GM19467 (cell line): ENCODE measurements at regions not wholly inside any gene's neighbourhood (a gene's known extent, or its start where the extent isn't known, plus 50 kb on each side); places are given as distances from the start of the nearest gene placed in this dataset.
"Not testable (repeated sequence)": the region's sequence is repeated elsewhere in the genome, so short reads cannot be mapped to it uniquely, and the experiment has no call there.

ENCODE experiments used
- ATAC-seq: cut with Tn5 transposase; IDR thresholded peaks from one replicate; pipeline ENCODE4 v1.9.1; 2021; ENCODE audit warnings: mild to moderate bottlenecking, moderate library complexity; ENCODE audit not compliant: unreplicated experiment

DNA sequence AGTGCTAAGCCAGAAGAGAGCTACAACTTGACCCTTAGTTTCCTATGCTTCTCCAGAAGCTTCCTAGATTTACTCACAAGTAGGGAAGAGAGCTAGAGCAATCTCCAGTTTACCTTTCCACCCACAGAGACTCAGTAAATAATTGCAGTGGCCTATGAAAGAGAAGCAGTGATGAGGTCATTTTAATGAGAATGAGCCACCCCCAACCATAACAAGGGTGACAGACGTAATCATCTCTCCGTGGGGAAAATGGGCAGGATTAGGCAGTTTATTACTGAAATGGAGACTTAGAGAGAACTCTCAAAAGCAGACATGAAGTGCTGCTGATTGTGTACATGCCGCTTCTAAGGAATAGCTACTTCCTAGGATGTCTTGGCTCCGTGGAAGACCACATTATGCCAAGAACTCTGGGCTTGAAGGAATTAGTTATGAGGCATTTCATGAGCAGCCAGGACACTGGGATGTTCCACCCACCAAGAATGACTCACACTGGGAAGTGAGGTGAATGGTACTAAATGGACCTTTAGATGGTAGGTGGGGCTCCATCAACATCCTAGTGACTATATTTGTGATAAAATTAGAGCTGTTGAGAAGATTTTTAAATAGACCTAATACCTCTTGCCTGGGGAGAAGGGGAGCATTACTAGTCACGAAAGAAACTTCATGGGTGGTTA, 160.9 kb downstream of the EDEM1 start:
- ATAC-seq, result no peak

DNA sequence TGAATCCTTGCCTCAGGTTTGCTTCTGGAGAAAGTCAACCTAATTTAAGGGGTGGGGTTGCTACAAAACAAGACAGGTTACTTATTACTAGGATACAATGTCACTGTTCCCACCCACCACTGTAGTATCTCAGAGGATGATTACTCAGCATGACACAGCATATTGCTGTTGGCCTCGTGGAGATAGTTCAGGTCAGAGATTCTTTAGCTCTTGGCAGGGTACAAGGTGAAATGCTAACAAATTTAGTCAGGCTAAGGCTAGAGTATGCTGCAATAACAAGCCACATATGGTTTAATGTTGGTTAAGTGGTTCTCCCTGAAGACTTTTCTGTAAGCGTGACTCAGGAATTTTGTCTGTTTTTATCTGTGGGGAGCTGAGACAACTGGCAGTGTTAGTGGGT, 161.8 kb downstream of the EDEM1 start:
- no peak for ATAC-seq

DNA sequence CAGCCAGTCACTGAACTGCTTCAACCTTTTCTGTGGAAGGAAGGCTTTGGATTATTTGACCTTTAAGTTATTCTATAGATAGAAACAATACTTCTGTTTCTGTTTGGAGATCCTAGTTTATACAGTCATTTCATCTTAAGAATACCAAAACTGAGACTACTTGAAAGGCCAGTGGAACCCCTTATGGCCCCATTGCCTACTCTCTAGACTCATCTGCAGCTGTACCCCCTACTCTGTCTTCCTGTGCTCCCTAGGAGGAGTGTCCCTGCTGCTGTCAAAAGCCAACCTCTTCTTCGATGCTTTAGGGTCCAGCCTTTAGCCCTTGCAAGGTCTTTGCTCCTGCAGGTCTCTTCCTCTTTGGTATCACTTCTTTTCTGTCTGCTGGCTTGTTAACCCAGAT, 169.6 kb downstream of the EDEM1 start:
- no peak for ATAC-seq

DNA sequence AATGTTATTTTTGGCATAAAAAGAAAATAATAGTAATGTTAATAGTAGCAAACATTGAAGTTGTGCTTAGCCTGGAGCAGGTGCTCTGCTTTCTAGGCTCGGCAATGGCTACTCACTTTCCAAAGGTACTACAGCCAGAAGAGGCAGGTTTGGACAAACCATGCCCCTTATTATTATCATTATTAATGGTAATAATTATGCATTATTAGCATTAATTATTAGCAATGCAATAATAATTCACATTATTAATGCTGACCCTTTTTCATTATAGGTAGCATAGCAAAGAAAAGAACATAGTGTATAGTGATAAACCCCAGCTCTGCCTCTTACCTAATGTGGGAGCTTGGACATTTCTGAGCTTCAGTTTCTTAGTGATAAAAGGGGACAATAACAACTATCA, 171.4 kb downstream of the EDEM1 start:
- no peak for ATAC-seq

DNA sequence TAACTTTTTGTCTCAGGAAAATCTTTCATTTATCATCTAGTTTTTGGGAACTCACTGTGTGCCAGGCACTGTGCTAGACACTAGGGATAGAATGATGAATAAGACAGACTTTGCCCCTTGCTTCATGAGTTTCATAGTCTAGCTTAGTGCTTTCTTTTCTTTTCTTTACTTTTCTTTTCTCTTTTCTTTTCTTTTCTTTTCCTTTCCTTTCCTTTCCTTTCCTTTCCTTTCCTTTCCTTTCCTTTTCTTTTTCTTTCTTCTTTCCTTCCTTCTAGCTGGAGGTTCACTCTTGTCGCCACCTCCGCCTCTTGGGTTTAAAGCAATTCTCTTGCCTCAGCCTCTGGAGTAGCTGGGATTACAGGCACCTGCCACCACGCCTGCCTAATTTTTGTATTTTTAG, 172.9 kb downstream of the EDEM1 start:
- ATAC-seq, result no peak

DNA sequence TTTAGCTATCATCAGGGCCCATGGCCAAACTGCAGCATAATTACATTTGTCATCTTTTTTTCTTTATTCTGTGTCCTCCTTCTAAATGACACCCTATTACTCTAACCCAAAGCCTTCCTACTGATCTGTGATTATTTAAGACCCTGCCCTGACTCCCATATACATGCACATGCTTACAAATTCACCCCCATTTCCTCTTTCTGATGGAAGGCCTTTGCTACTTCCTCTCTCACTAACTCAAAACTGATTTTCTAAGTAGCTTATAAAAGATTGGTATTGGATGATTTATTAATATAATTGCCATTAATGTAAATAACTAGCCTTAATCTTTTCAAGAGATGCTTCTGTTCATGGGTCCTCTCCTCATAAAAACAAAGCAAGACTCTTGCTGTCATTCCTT, 179.2 kb downstream of the EDEM1 start:
- ATAC-seq, result no peak

DNA sequence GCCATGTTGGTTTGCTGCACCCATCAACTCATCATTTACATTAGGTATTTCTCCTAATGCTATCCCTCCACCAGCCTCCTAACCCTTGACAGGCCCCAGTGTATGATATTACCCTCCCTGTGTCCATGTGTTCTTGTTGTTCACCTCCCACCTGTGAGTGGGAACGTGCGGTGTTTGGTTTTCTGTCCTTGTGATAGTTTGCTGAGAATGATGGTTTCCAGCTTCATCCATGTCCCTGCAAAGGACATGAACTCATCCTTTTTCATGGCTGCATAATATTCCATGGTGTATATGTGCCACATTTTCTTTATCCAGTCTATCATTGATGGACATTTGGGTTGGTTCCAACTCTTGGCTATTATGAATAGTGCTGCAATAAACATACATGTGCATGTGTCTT, 184.0 kb downstream of the EDEM1 start:
- not testable (repeated sequence) for ATAC-seq

DNA sequence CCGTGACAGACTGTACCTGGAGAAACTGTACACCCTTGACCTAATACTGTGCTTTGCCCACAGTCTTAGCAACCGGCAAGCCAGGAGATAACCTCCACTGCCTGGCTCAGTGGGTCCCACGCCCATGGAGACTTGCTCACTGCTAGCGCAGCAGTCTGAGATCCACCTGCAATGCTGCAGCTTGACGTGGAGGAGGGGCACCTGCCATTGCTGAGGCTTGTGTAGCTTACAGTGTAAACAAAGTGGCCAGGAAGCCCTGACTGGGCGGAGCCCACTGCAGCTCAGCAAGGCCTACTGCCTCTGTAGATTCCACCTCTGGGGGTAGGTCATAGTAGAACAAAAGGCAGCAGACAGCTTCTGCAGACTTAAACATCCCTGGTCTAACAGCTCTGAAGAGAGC, 189.3 kb downstream of the EDEM1 start:
- no peak for ATAC-seq

DNA sequence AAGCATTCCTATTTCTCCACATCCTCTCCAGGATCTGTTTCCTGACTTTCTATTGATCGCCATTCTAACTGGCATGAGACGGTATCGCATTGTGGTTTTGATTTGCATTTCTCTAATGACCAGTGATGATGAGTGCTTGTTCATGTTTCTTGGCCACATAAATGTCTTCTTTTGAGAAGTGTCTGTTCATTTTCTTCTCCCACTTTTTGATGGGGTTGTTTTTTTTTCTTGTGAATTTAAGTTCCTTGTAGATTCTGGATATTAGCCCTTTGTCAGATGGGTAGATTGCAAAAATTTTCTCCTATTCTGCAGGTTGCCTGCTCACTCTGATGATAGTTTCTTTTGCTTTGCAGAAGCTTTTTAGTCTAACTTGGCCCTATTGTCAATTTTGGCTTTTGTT, 191.8 kb downstream of the EDEM1 start:
- ATAC-seq, result not testable (repeated sequence)

DNA sequence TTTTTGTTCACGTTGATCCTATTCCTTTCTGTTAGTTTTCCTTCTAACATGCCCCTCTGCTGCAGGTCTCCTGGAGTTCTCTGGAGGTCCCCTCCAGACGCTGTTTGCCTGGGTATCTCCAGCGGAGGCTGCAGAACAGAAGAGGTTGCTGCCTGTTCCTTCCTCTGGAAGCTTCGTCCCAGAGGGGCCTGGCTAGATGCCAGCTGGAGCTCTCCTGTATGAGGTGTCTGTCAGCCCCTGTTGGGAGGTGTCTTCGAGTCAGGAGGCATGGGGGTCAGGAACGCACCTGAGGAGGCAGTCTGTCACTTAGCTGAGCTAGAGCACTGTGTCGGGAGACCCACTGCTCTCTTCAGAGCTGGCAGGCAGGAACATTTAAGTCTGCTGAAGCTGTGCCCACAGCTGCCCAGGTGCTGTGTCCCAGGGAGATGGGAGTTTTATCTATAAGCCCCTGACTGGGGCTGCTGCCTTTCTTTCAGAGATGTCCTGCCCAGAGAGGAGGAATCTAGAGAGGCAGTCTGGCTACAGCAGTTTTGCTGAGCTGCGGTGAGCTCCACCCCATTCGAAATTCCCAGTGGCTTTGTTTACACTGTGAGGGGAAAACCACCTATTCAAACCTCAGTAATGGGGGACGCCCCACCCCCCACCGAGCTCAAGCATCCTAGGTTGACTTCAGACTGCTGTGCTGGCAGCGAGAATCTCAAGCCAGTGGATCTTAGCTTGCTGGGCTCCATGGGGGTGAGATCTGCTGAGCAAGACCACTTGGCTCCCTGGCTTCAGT, 196.2 kb downstream of the EDEM1 start:
- ATAC-seq, result not testable (repeated sequence)

DNA sequence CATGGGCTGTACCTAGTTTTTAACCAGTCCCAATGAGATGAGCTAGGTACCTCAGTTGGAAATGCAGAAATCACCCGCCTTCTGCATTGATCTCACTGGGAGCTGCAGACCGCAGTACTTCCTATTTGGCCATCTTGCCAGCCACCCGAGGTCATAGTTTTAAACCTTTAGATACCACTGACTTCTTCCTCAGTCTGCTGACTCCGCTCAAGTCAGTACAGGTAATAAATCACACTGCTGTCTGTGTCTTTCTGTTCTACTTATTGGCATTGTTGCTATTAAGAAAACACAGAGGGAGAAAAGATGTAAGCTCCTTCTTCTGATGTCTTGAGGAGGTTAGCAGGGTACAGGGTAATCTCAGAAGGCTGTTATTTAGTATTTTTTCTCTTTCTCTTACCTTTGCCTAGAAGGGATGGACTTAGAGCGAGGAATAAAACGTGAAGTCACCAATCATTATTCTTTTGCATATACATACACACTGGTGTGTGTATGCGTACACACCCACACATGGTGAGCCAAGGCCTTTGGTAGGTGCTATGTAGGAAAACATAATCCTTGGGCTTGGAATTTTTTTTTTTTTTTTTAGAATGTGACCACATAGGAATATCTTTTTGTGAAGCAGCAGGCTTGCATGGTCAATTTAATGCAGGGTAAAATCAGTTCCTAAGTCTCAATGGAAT, 197.2 kb downstream of the EDEM1 start:
- no peak for ATAC-seq

DNA sequence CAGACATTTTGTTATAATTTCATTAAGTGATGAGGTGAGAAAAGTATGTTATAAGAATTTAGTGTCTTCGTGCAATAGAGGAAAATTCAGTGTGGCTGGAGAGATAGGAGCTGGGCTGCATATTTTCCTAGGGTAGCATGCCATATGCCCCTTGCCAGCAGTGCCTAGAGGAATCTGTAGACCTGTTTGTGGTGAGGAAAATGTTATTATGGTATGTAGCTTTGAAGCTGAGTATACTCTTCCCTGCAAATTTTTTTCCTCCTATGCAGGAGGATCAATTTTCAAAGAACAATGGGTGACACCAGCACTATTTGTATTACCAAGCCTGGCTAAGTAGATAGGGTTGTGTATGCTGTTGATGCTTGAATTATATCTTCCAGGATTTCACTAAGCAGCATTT, 200.6 kb downstream of the EDEM1 start:
- ATAC-seq, result no peak

DNA sequence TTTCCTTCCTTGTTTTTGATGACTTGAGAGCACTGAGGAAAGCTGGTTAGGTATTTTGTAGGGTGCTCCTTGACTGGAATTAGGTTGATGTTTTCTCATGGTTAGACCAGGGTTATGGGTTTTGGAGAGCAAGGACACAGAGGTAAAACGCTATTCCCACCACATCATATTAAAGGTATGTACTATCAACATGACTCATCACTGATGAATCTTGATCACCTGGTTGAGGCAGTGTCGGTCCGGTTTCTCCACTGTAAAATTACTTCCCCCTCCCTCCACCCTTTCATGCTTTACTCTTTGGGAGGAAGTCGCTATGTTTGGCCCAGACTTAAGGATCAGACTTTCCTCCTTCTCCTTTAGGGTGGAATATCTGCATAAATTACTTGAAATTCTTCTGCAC, 201.6 kb downstream of the EDEM1 start:
- no peak for ATAC-seq

DNA sequence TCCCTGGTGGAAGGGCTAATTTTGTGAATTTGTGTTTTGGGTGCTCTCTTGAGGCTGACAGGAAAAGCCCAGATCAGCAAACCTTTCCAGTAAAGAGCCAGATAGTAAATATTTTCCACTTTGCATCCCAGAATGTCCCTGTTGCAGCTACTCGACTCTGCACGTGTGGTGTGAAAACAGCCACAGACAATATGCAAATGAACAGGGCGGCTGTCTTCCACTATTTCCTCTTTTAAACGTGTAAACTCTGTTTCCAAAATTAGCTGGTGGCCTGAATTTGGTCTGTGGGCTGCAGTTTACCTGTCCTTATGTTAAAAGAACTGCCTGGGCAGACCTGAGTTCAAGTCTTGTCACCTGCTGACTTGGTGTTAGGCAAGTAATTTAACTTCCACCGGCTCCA, 202.7 kb downstream of the EDEM1 start:
- peak; percentile 55 for ATAC-seq

DNA sequence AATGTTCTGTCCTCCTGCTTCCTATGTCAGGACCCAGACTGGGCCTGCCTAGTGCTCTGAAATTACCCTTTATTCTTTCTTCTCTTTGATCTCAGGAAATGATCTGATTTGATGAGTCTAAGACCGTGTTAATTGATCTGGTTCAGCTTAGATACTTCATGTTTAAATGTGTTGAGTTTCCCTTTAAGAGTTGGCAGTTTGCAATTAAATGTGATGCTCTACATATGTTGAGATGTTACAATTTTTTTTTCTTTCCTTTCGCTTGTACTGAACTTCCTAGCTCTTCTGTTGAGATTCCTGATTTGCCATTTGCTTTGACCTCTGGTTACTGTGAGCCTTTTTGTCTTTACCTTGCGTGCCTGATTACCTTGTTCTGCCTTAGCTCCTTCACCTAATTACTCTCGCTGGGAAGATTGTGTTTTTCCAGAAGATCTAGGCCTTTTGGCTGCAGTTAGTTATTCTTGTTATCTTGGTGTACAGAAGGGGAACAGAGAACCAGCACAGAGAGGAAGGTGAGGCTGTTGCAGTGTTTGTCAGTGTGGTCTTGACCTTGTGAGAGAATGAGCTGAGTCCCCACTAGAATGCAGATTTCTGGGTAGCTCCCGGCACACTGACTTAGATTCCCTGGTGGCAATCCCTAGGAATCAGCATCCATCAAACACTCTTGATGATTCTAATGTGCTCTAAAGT, 203.6 kb downstream of the EDEM1 start:
- ATAC-seq, result no peak

DNA sequence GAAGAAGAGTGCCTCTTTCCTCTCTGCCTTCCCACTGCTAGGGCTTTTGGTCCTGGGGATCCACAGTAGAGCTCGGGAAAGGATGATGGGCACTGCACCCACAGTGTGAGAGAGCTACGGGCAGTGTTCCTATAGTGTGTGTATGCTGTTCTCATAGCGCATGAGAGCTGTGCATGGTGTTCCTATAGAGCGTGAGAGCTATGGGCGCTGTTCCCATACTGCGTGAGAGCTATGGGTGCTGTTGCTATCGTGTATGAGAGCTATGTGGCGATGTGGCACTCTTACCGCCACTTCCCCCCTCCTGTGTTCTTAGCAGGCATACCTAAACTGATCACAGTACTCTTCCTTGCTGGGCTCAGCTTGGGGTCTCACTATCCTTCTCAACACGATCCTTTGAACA, 213.5 kb downstream of the EDEM1 start:
- no peak for ATAC-seq

DNA sequence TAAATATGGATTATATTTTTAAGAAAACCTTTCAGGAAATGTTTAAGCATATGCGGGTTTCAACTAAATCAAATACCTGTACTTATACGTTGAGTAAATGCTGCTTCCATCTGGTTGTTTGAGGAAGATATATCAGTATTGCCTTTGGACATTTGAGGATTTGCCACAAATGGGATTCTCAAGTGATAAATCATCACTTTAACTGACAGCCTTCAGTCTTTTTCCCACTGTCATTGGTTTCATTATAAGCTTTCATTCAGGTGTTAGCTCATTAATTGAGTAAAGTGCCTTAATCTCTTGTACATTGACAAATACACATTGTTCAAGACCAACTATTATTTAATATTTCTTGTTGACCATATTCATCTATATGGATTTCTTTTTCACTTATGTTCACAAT, 217.2 kb downstream of the EDEM1 start:
- no peak for ATAC-seq

DNA sequence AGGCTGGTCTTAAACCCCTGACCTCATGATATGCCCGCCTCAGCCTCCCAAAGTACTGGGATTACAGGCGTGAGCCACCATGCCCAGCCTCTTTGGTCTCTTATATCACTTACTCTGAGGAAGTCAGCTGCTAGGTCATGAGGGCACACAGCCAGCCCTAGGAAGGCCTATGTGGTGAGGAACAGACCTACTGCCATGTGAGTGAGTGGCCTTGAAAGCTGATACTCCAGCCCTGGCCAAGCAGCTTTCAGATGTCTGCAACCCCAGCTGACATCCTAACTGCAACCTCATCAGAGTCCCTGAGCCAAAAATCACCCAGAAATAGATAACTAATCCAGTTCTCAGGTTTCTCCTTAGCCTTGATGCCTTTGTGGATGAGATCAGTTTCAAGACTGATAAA, 224.3 kb downstream of the EDEM1 start:
- ATAC-seq, result no peak

DNA sequence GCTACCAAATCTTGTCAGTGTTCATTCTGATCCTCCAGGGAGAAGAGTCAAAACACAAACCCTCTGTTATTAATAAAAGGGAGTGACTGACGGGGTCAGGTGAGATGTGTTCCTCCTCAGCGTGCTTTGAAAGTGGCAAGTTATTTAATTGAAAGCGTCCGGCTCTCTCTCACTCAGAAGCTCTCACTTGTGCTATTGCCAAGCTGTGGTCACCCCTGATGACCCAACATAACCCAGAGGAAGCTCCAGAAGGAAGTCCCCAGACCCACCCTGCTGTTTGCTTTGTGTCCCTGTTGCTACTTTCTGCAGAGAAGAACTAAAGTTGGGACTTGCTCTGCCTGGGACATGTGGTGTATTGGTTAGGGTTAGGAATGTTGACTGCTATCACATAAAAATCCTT, 235.6 kb downstream of the EDEM1 start:
- ATAC-seq, result no peak

DNA sequence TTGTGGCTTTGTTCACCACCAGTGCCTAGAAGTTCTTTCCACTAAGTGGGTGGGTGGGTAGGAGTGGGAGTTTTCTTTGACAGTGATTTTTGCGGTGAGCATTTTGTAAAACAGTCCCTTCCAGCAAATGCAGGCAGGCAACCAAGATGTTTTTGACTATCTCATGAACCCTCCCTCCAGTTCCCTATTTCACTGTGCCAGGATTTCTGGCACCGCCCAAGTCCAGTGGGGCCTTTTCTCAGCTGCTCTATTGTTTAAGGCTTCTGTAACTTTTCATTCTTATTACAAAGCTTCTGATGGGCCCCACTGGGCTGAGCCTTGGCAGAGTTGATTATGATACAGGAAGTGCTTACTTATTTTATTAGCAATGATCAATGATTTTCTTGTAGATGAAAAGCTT, 236.0 kb downstream of the EDEM1 start:
- no peak for ATAC-seq

DNA sequence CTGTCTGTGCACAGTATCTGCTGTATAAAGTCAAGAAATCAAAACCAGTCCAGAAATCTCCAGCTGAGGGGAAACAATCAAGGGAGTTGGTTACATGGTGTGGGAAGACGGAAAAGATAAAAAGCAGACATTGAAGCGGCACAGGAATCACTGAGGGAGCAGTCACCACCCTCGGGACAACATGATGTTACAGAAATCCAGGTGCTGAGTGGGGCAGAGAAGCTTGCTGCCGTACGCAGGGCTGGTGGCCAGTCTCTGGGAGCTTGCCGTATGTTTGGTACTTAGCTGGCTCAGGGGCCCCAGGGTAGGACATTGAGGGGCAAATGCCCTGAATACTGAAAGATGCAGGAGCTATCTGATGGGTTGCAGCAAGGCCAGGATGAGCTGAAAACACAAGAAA, 237.9 kb downstream of the EDEM1 start:
- ATAC-seq, result no peak
